ENCODE measurements at regions not wholly inside any gene's neighbourhood (a gene's known extent, or its start where the extent isn't known, plus 50 kb on each side); places are given as distances from the start of the nearest gene placed in this dataset.
"Not testable (repeated sequence)": the region's sequence is repeated elsewhere in the genome, so short reads cannot be mapped to it uniquely, and the experiment has no call there.

GRCh38 chr2:226172939-226173338 lies 626.7 kb downstream of the IRS1 start:
- peaks cover 9% of the 10 kb centered on the region for H3K9me3 ChIP-seq (ENCODE audit: low read length)
- DNase-seq = no peak
- no peaks in the 10 kb centered on the region for H3K36me3 ChIP-seq (ENCODE audit: insufficient read depth, low read length)
- no peak overlapping the region for H3K4me2 ChIP-seq (ENCODE audit: low read depth, low read length, poor library complexity, severe bottlenecking)
- H3K27ac ChIP-seq (ENCODE audit: low read length) = no peak overlapping the region
- H3K4me3 ChIP-seq (ENCODE audit: low read length) = no peak overlapping the region
- no peak overlapping the region for H2AFZ ChIP-seq (ENCODE audit: low read length)
- H3K79me2 ChIP-seq (ENCODE audit: low read length) = no peaks in the 10 kb centered on the region
- no peaks in the 10 kb centered on the region for H3K27me3 ChIP-seq (ENCODE audit: low read length)
- H4K20me1 ChIP-seq (ENCODE audit: insufficient read depth, low read depth, low read length) = no peaks in the 10 kb centered on the region
- H3K4me1 ChIP-seq (ENCODE audit: low read length) = no peaks in the 10 kb centered on the region
- H3K9ac ChIP-seq (ENCODE audit: low read length) = no peak overlapping the region
- no peaks in the 10 kb centered on the region for H3K9me2 ChIP-seq (replicated peaks; ENCODE audit: insufficient read depth, low read length)

GRCh38 chr2:226172309-226172708 lies 627.3 kb downstream of the IRS1 start:
- Histone ChIP-seq H3K36me3 (ENCODE audit: insufficient read depth, low read length) (no peaks in the 10 kb centered on the region), H3K4me2 (ENCODE audit: low read depth, low read length, poor library complexity, severe bottlenecking) (no peak overlapping the region), H4K20me1 (ENCODE audit: insufficient read depth, low read depth, low read length) (no peaks in the 10 kb centered on the region), H3K9me3 (ENCODE audit: low read length) (peaks cover 9% of the 10 kb centered on the region), H3K9me2 (replicated peaks; ENCODE audit: insufficient read depth, low read length) (no peaks in the 10 kb centered on the region), H3K79me2 (ENCODE audit: low read length) (no peaks in the 10 kb centered on the region), H3K4me3 (ENCODE audit: low read length) (no peak overlapping the region), H2AFZ (ENCODE audit: low read length) (no peak overlapping the region), H3K4me1 (ENCODE audit: low read length) (no peaks in the 10 kb centered on the region), H3K27me3 (ENCODE audit: low read length) (no peaks in the 10 kb centered on the region), H3K9ac (ENCODE audit: low read length) (no peak overlapping the region), H3K27ac (ENCODE audit: low read length) (no peak overlapping the region)
- DNase-seq = no peak

GRCh38 chr2:226169751-226170581 lies 629.7 kb downstream of the IRS1 start:
- Histone ChIP-seq H3K9ac (ENCODE audit: low read length) (no peak overlapping the region), H3K27ac (ENCODE audit: low read length) (no peak overlapping the region), H3K4me2 (ENCODE audit: low read depth, low read length, poor library complexity, severe bottlenecking) (no peak overlapping the region), H3K9me3 (ENCODE audit: low read length) (no peaks in the 10 kb centered on the region), H3K79me2 (ENCODE audit: low read length) (no peaks in the 10 kb centered on the region), H4K20me1 (ENCODE audit: insufficient read depth, low read depth, low read length) (no peaks in the 10 kb centered on the region), H3K9me2 (replicated peaks; ENCODE audit: insufficient read depth, low read length) (no peaks in the 10 kb centered on the region), H3K4me1 (ENCODE audit: low read length) (no peaks in the 10 kb centered on the region), H3K4me3 (ENCODE audit: low read length) (no peak overlapping the region), H2AFZ (ENCODE audit: low read length) (no peak overlapping the region), H3K36me3 (ENCODE audit: insufficient read depth, low read length) (no peaks in the 10 kb centered on the region), H3K27me3 (ENCODE audit: low read length) (no peaks in the 10 kb centered on the region)
- DNase-seq = no peak

GRCh38 chr2:226168496-226169160 lies 631.0 kb downstream of the IRS1 start:
- no peaks in the 10 kb centered on the region for H3K79me2 ChIP-seq (ENCODE audit: low read length)

GRCh38 chr2:226164512-226164911 lies 635.1 kb downstream of the IRS1 start:
- Histone ChIP-seq H3K27ac (ENCODE audit: low read length) (no peak overlapping the region), H3K36me3 (ENCODE audit: insufficient read depth, low read length) (no peaks in the 10 kb centered on the region), H3K9ac (ENCODE audit: low read length) (no peak overlapping the region), H3K27me3 (ENCODE audit: low read length) (no peaks in the 10 kb centered on the region), H3K9me3 (ENCODE audit: low read length) (peaks cover 3% of the 10 kb centered on the region; the same call in 1 of the 2 replicates), H3K79me2 (ENCODE audit: low read length) (no peaks in the 10 kb centered on the region), H4K20me1 (ENCODE audit: insufficient read depth, low read depth, low read length) (no peaks in the 10 kb centered on the region), H2AFZ (ENCODE audit: low read length) (no peak overlapping the region), H3K4me1 (ENCODE audit: low read length) (no peaks in the 10 kb centered on the region), H3K4me2 (ENCODE audit: low read depth, low read length, poor library complexity, severe bottlenecking) (no peak overlapping the region), H3K9me2 (replicated peaks; ENCODE audit: insufficient read depth, low read length) (no peaks in the 10 kb centered on the region), H3K4me3 (ENCODE audit: low read length) (no peak overlapping the region)
- no peak for DNase-seq

More at GRCh38 chr2:226168496-226169160, 631.0 kb downstream of the IRS1 start:
- H3K27me3 ChIP-seq (ENCODE audit: low read length) = no peaks in the 10 kb centered on the region
- H3K4me3 ChIP-seq (ENCODE audit: low read length) = no peak overlapping the region
- DNase-seq = no peak
- H3K36me3 ChIP-seq (ENCODE audit: insufficient read depth, low read length) = no peaks in the 10 kb centered on the region
- no peak overlapping the region for H2AFZ ChIP-seq (ENCODE audit: low read length)
- no peaks in the 10 kb centered on the region for H3K9me2 ChIP-seq (replicated peaks; ENCODE audit: insufficient read depth, low read length)
- no peak overlapping the region for H3K4me2 ChIP-seq (ENCODE audit: low read depth, low read length, poor library complexity, severe bottlenecking)
- H3K9ac ChIP-seq (ENCODE audit: low read length) = no peak overlapping the region
- no peaks in the 10 kb centered on the region for H3K4me1 ChIP-seq (ENCODE audit: low read length)
- H3K27ac ChIP-seq (ENCODE audit: low read length) = no peak overlapping the region
- no peaks in the 10 kb centered on the region for H3K9me3 ChIP-seq (ENCODE audit: low read length)
- H4K20me1 ChIP-seq (ENCODE audit: insufficient read depth, low read depth, low read length) = no peaks in the 10 kb centered on the region

GRCh38 chr2:226160617-226161016 lies 639.0 kb downstream of the IRS1 start:
- not testable (repeated sequence) for H4K20me1 ChIP-seq (ENCODE audit: insufficient read depth, low read depth, low read length); H3K9me2 ChIP-seq (replicated peaks; ENCODE audit: insufficient read depth, low read length); H3K36me3 ChIP-seq (ENCODE audit: insufficient read depth, low read length); H2AFZ ChIP-seq (ENCODE audit: low read length); H3K4me2 ChIP-seq (ENCODE audit: low read depth, low read length, poor library complexity, severe bottlenecking); H3K27ac ChIP-seq (ENCODE audit: low read length); H3K79me2 ChIP-seq (ENCODE audit: low read length); H3K27me3 ChIP-seq (ENCODE audit: low read length); H3K9me3 ChIP-seq (ENCODE audit: low read length); H3K4me1 ChIP-seq (ENCODE audit: low read length); DNase-seq; H3K4me3 ChIP-seq (ENCODE audit: low read length); H3K9ac ChIP-seq (ENCODE audit: low read length)

- H3K79me2 ChIP-seq (ENCODE audit: low read length) = no peaks in the 10 kb centered on the region
- no peak overlapping the region for H3K9ac ChIP-seq (ENCODE audit: low read length)
- DNase-seq = no peak
- no peak overlapping the region for H2AFZ ChIP-seq (ENCODE audit: low read length)
- H3K4me3 ChIP-seq (ENCODE audit: low read length) = no peak overlapping the region
- H3K4me2 ChIP-seq (ENCODE audit: low read depth, low read length, poor library complexity, severe bottlenecking) = no peak overlapping the region
- peaks cover 3% of the 10 kb centered on the region; the same call in 1 of the 2 replicates for H3K9me3 ChIP-seq (ENCODE audit: low read length)
- no peaks in the 10 kb centered on the region for H3K4me1 ChIP-seq (ENCODE audit: low read length)
- H3K9me2 ChIP-seq (replicated peaks; ENCODE audit: insufficient read depth, low read length) = no peaks in the 10 kb centered on the region
- no peaks in the 10 kb centered on the region for H4K20me1 ChIP-seq (ENCODE audit: insufficient read depth, low read depth, low read length)
- no peaks in the 10 kb centered on the region for H3K27me3 ChIP-seq (ENCODE audit: low read length)
- H3K27ac ChIP-seq (ENCODE audit: low read length) = no peak overlapping the region
- no peaks in the 10 kb centered on the region for H3K36me3 ChIP-seq (ENCODE audit: insufficient read depth, low read length)
These were observed 639.6 kb downstream of the IRS1 start for GRCh38 chr2:226159875-226160479.

- no peak for DNase-seq
- no peaks in the 10 kb centered on the region for H3K4me1 ChIP-seq (ENCODE audit: low read length)
- H4K20me1 ChIP-seq (ENCODE audit: insufficient read depth, low read depth, low read length) = no peaks in the 10 kb centered on the region
- peaks cover 3% of the 10 kb centered on the region; the same call in 1 of the 2 replicates for H3K9me3 ChIP-seq (ENCODE audit: low read length)
- H3K4me3 ChIP-seq (ENCODE audit: low read length) = no peak overlapping the region
- H3K4me2 ChIP-seq (ENCODE audit: low read depth, low read length, poor library complexity, severe bottlenecking) = no peak overlapping the region
- no peaks in the 10 kb centered on the region for H3K79me2 ChIP-seq (ENCODE audit: low read length)
- no peak overlapping the region for H2AFZ ChIP-seq (ENCODE audit: low read length)
- no peaks in the 10 kb centered on the region for H3K9me2 ChIP-seq (replicated peaks; ENCODE audit: insufficient read depth, low read length)
- no peak overlapping the region for H3K27ac ChIP-seq (ENCODE audit: low read length)
- H3K27me3 ChIP-seq (ENCODE audit: low read length) = no peaks in the 10 kb centered on the region
- H3K36me3 ChIP-seq (ENCODE audit: insufficient read depth, low read length) = no peaks in the 10 kb centered on the region
- no peak overlapping the region for H3K9ac ChIP-seq (ENCODE audit: low read length)
These were observed 640.7 kb downstream of the IRS1 start for GRCh38 chr2:226158940-226159339.
